Activated CD4-positive, alpha-beta memory T cell treated with anti-CD3 and anti-CD28 coated beads for 36 hours (primary cell): ENCODE measurements at regions not wholly inside any gene's neighbourhood (a gene's known extent, or its start where the extent isn't known, plus 50 kb on each side); places are given as distances from the start of the nearest gene placed in this dataset.

ENCODE experiments used
- CTCF ChIA-PET: fragments of 350-600 bp; sonication (Branson Sonifier 250); formaldehyde crosslinking; loops from one replicate; lab custom pipeline; 2021; ENCODE audit warnings: antibody characterized with exemption, inconsistent platforms; lab: Charles Lee
- POLR2A ChIA-PET: fragments of 350-600 bp; sonication (Branson Sonifier 250); formaldehyde crosslinking; loops from one replicate; lab custom pipeline; 2021; ENCODE audit warnings: antibody characterized with exemption; lab: Charles Lee
- DNase-seq: peaks from one replicate; pipeline ENCODE4 v3.0.0-alpha.2; 2020
- H3K27ac Mint-ChIP-seq: one replicate; pipeline ENCODE4 v1.8.0; 2021; ENCODE audit warnings: mixed read lengths
- H3K27me3 Mint-ChIP-seq: one replicate; pipeline ENCODE4 v1.8.0; 2021; ENCODE audit warnings: mixed read lengths
- H3K36me3 Mint-ChIP-seq: one replicate; pipeline ENCODE4 v1.8.0; 2021; ENCODE audit warnings: mixed read lengths
- H3K4me1 Mint-ChIP-seq: one replicate; pipeline ENCODE4 v1.8.0; 2021; ENCODE audit warnings: low read depth, mixed read lengths
- H3K4me3 Mint-ChIP-seq: one replicate; pipeline ENCODE4 v1.8.0; 2021; ENCODE audit warnings: mild to moderate bottlenecking, mixed read lengths
- H3K9me3 Mint-ChIP-seq: one replicate; pipeline ENCODE4 v1.8.0; 2021; ENCODE audit warnings: mixed read lengths
- intact Hi-C: fragments of 100-400 bp; cut with micrococcal nuclease; formaldehyde crosslinking; loops from one replicate; pipeline ENCODE4 v1.15.1; 2023

GRCh38 chr6:78487401-78487800 is 379.9 kb upstream of the IRAK1BP1 start:
- no peak for DNase-seq
- ChIA-PET CTCF (no interaction called here), POLR2A (no interaction called here)
- no peaks in the 10 kb centered on the region for H3K4me1 Mint-ChIP-seq
- no peaks in the 10 kb centered on the region for H3K36me3 Mint-ChIP-seq
- no peaks in the 10 kb centered on the region for H3K27me3 Mint-ChIP-seq
- no peak overlapping the region for H3K4me3 Mint-ChIP-seq
- H3K27ac Mint-ChIP-seq: no peak overlapping the region
- no peaks in the 10 kb centered on the region for H3K9me3 Mint-ChIP-seq
- intact Hi-C loops: no loop called here

GRCh38 chr6:78489874-78490273 is 377.5 kb upstream of the IRAK1BP1 start:
- no peaks in the 10 kb centered on the region for H3K36me3 Mint-ChIP-seq
- ChIA-PET CTCF (no interaction called here), POLR2A (no interaction called here)
- no peaks in the 10 kb centered on the region for H3K27me3 Mint-ChIP-seq
- no peak for DNase-seq
- H3K9me3 Mint-ChIP-seq: no peaks in the 10 kb centered on the region
- H3K27ac Mint-ChIP-seq: no peak overlapping the region
- H3K4me3 Mint-ChIP-seq: no peak overlapping the region
- H3K4me1 Mint-ChIP-seq: no peaks in the 10 kb centered on the region
- intact Hi-C loops: no loop called here

- DNase-seq: no peak
- CTCF ChIA-PET: no interaction called here
- Mint-ChIP-seq H3K36me3 (no peaks in the 10 kb centered on the region), H3K4me3 (no peak overlapping the region), H3K4me1 (no peaks in the 10 kb centered on the region), H3K9me3 (peaks cover 3% of the 10 kb centered on the region), H3K27ac (no peak overlapping the region), H3K27me3 (no peaks in the 10 kb centered on the region)
- POLR2A ChIA-PET: no interaction called here
- intact Hi-C loops: no loop called here
Measured at GRCh38 chr6:78492351-78493017, 374.9 kb upstream of the IRAK1BP1 start.

GRCh38 chr6:78500299-78501089 is 366.9 kb upstream of the IRAK1BP1 start:
- Mint-ChIP-seq H3K4me1 (no peaks in the 10 kb centered on the region), H3K27me3 (no peaks in the 10 kb centered on the region), H3K27ac (no peak overlapping the region), H3K9me3 (peaks cover 3% of the 10 kb centered on the region), H3K36me3 (no peaks in the 10 kb centered on the region), H3K4me3 (no peak overlapping the region)
- intact Hi-C loops: no loop called here
- ChIA-PET POLR2A (no interaction called here), CTCF (no interaction called here)
- DNase-seq: no peak

- H3K9me3 Mint-ChIP-seq: peaks cover 3% of the 10 kb centered on the region
- ChIA-PET CTCF (no interaction called here), POLR2A (no interaction called here)
- no peak for DNase-seq
- no peaks in the 10 kb centered on the region for H3K27me3 Mint-ChIP-seq
- no peaks in the 10 kb centered on the region for H3K36me3 Mint-ChIP-seq
- H3K4me3 Mint-ChIP-seq: no peak overlapping the region
- no peak overlapping the region for H3K27ac Mint-ChIP-seq
- intact Hi-C loops: no loop called here
- H3K4me1 Mint-ChIP-seq: no peaks in the 10 kb centered on the region
Measured at GRCh38 chr6:78502386-78502887, 364.9 kb upstream of the IRAK1BP1 start.

GRCh38 chr6:78505178-78505577 is 362.2 kb upstream of the IRAK1BP1 start:
- Mint-ChIP-seq H3K27ac (no peak overlapping the region), H3K4me3 (no peak overlapping the region), H3K36me3 (no peaks in the 10 kb centered on the region), H3K27me3 (no peaks in the 10 kb centered on the region), H3K4me1 (no peaks in the 10 kb centered on the region), H3K9me3 (peaks cover 9% of the 10 kb centered on the region)
- ChIA-PET CTCF (no interaction called here), POLR2A (no interaction called here)
- DNase-seq: no peak
- intact Hi-C loops: no loop called here

- no peaks in the 10 kb centered on the region for H3K4me1 Mint-ChIP-seq
- H3K36me3 Mint-ChIP-seq: no peaks in the 10 kb centered on the region
- no peak overlapping the region for H3K4me3 Mint-ChIP-seq
- H3K27me3 Mint-ChIP-seq: no peaks in the 10 kb centered on the region
- DNase-seq: no peak
- ChIA-PET CTCF (no interaction called here), POLR2A (no interaction called here)
- no peak overlapping the region for H3K27ac Mint-ChIP-seq
- peaks cover 9% of the 10 kb centered on the region for H3K9me3 Mint-ChIP-seq
- intact Hi-C loops: no loop called here
Measured at GRCh38 chr6:78511009-78511408, 356.3 kb upstream of the IRAK1BP1 start.

- DNase-seq: no peak
- intact Hi-C loops: no loop called here
- no peaks in the 10 kb centered on the region for H3K9me3 Mint-ChIP-seq
- H3K4me1 Mint-ChIP-seq: no peaks in the 10 kb centered on the region
- ChIA-PET POLR2A (no interaction called here), CTCF (no interaction called here)
- H3K27ac Mint-ChIP-seq: no peak overlapping the region
- no peak overlapping the region for H3K4me3 Mint-ChIP-seq
- H3K27me3 Mint-ChIP-seq: no peaks in the 10 kb centered on the region
- H3K36me3 Mint-ChIP-seq: no peaks in the 10 kb centered on the region
Measured at GRCh38 chr6:78513856-78514255, 353.5 kb upstream of the IRAK1BP1 start.

- ChIA-PET POLR2A (no interaction called here), CTCF (interaction anchor here (0.6 kb wide), 1 partner anchor 338 kb away, joined by 4 read pairs; no protein-coding TSS in a partner anchor)
- Mint-ChIP-seq H3K27ac (no peak overlapping the region), H3K36me3 (no peaks in the 10 kb centered on the region), H3K9me3 (no peaks in the 10 kb centered on the region), H3K4me3 (no peak overlapping the region), H3K27me3 (no peaks in the 10 kb centered on the region), H3K4me1 (no peaks in the 10 kb centered on the region)
- DNase-seq: no peak
- intact Hi-C loops: no loop called here
Measured at GRCh38 chr6:78515271-78515670, 352.1 kb upstream of the IRAK1BP1 start.

- peaks cover 4% of the 10 kb centered on the region for H3K9me3 Mint-ChIP-seq
- intact Hi-C loops: no loop called here
- POLR2A ChIA-PET: no interaction called here
- CTCF ChIA-PET: no interaction called here
- H3K27ac Mint-ChIP-seq: no peak overlapping the region
- H3K4me1 Mint-ChIP-seq: no peaks in the 10 kb centered on the region
- H3K27me3 Mint-ChIP-seq: no peaks in the 10 kb centered on the region
- no peak for DNase-seq
- H3K36me3 Mint-ChIP-seq: no peaks in the 10 kb centered on the region
- no peak overlapping the region for H3K4me3 Mint-ChIP-seq
Measured at GRCh38 chr6:78517399-78517798, 350.0 kb upstream of the IRAK1BP1 start.

GRCh38 chr6:78523622-78524021 is 343.7 kb upstream of the IRAK1BP1 start:
- Mint-ChIP-seq H3K4me1 (no peaks in the 10 kb centered on the region), H3K36me3 (no peaks in the 10 kb centered on the region), H3K4me3 (no peak overlapping the region), H3K27me3 (no peaks in the 10 kb centered on the region), H3K9me3 (peaks cover 6% of the 10 kb centered on the region), H3K27ac (no peak overlapping the region)
- ChIA-PET CTCF (no interaction called here), POLR2A (no interaction called here)
- intact Hi-C loops: no loop called here
- no peak for DNase-seq

GRCh38 chr6:78525976-78526375 is 341.4 kb upstream of the IRAK1BP1 start:
- ChIA-PET POLR2A (no interaction called here), CTCF (no interaction called here)
- H3K9me3 Mint-ChIP-seq: peaks cover 6% of the 10 kb centered on the region
- no peaks in the 10 kb centered on the region for H3K36me3 Mint-ChIP-seq
- no peak overlapping the region for H3K27ac Mint-ChIP-seq
- H3K4me1 Mint-ChIP-seq: no peaks in the 10 kb centered on the region
- intact Hi-C loops: no loop called here
- H3K27me3 Mint-ChIP-seq: no peaks in the 10 kb centered on the region
- DNase-seq: no peak
- H3K4me3 Mint-ChIP-seq: no peak overlapping the region

- DNase-seq: no peak
- Mint-ChIP-seq H3K36me3 (no peaks in the 10 kb centered on the region), H3K4me1 (no peaks in the 10 kb centered on the region), H3K4me3 (no peak overlapping the region), H3K27ac (no peak overlapping the region), H3K27me3 (no peaks in the 10 kb centered on the region), H3K9me3 (peaks cover 5% of the 10 kb centered on the region)
- POLR2A ChIA-PET: no interaction called here
- CTCF ChIA-PET: no interaction called here
- intact Hi-C loops: no loop called here
Measured at GRCh38 chr6:78526432-78526831, 340.9 kb upstream of the IRAK1BP1 start.
